Loucy (cell line): ENCODE measurements at regions not wholly inside any gene's neighbourhood (a gene's known extent, or its start where the extent isn't known, plus 50 kb on each side); places are given as distances from the start of the nearest gene placed in this dataset.

ENCODE experiments used
- H2AFZ ChIP-seq: fragments of 200-600 bp; sonication (generic); 2 replicates; pipeline ENCODE4 v1.6.0; 2016; ENCODE audit warnings: antibody characterized with exemption, mild to moderate bottlenecking, low read length, moderate library complexity
- H3F3A ChIP-seq: fragments of 200-600 bp; 2 replicates; pipeline ENCODE4 v1.6.0; 2016; ENCODE audit warnings: antibody characterized with exemption, low read depth, mild to moderate bottlenecking
- H3K27me3 ChIP-seq: fragments of 200-600 bp; sonication (generic); 2 replicates; pipeline ENCODE4 v1.6.1; 2014; ENCODE audit warnings: low read length, mild to moderate bottlenecking; ENCODE audit not compliant: insufficient read depth, poor library complexity, severe bottlenecking
- H3K36me3 ChIP-seq: fragments of 200-600 bp; sonication (generic); 2 replicates; pipeline ENCODE4 v1.6.1; 2016; ENCODE audit warnings: low read length; ENCODE audit not compliant: insufficient read depth
- H3K4me1 ChIP-seq: fragments of 200-600 bp; sonication (generic); 2 replicates; pipeline ENCODE4 v1.5.1; 2014; ENCODE audit warnings: low read length, mild to moderate bottlenecking; ENCODE audit not compliant: insufficient read depth, poor library complexity, severe bottlenecking
- H3K4me2 ChIP-seq: fragments of 200-600 bp; sonication (generic); 2 replicates; pipeline ENCODE4 v1.6.0; 2014; ENCODE audit warnings: antibody characterized with exemption, low read length, low read depth, mild to moderate bottlenecking; ENCODE audit not compliant: poor library complexity, severe bottlenecking
- H3K4me3 ChIP-seq: fragments of 200-600 bp; sonication (generic); 2 replicates; pipeline ENCODE4 v1.5.1; 2014; ENCODE audit warnings: low read length, mild to moderate bottlenecking, mixed read lengths; ENCODE audit not compliant: poor library complexity, severe bottlenecking
- H3K79me2 ChIP-seq: fragments of 200-600 bp; sonication (generic); 2 replicates; pipeline ENCODE4 v1.6.1; 2014; ENCODE audit warnings: low read length; ENCODE audit not compliant: insufficient read depth
- H3K9ac ChIP-seq: fragments of 200-600 bp; sonication (generic); 2 replicates; pipeline ENCODE4 v1.6.0; 2014; ENCODE audit warnings: mild to moderate bottlenecking, low read depth, low read length, moderate library complexity; ENCODE audit not compliant: poor library complexity, severe bottlenecking
- H3K9me2 ChIP-seq: fragments of 200-600 bp; sonication (generic); replicated peaks from 2 replicates; pipeline ENCODE4 v1.6.1; 2016; ENCODE audit warnings: low read depth, low read length, mixed read lengths
- H3K9me3 ChIP-seq: fragments of 200-600 bp; sonication (generic); 2 replicates; pipeline ENCODE4 v1.6.1; 2014; ENCODE audit warnings: mild to moderate bottlenecking, antibody characterized with exemption, low read length, low read depth; ENCODE audit not compliant: insufficient read depth
- H4K20me1 ChIP-seq: fragments of 200-600 bp; sonication (generic); 2 replicates; pipeline ENCODE4 v1.6.0; 2014; ENCODE audit warnings: antibody characterized with exemption, low read length, mild to moderate bottlenecking; ENCODE audit not compliant: insufficient read depth, poor library complexity, severe bottlenecking
- EZH2phosphoT487 ChIP-seq: fragments of 200-600 bp; IDR thresholded peaks from 2 replicates; pipeline ENCODE4 v1.6.1; 2018; ENCODE audit warnings: antibody characterized with exemption, mild to moderate bottlenecking, moderate library complexity, borderline replicate concordance
- TF ChIP-seq, protein P1 (sequence below): fragments of 200-600 bp; sonication (generic); conservative IDR thresholded peaks from 2 replicates; pipeline ENCODE4 v1.5.1; 2014; ENCODE audit warnings: mild to moderate bottlenecking, antibody characterized with exemption, low read length

GRCh38 chr7:36001546-36001945 is 151.5 kb upstream of the EEPD1 start:
- no peak overlapping the region for H2AFZ ChIP-seq
- H3K9me2 ChIP-seq = no peaks in the 10 kb centered on the region
- no peaks in the 10 kb centered on the region for H3K9me3 ChIP-seq
- TF ChIP-seq EZH2phosphoT487 = no peak
- TF ChIP-seq, protein P1, sequence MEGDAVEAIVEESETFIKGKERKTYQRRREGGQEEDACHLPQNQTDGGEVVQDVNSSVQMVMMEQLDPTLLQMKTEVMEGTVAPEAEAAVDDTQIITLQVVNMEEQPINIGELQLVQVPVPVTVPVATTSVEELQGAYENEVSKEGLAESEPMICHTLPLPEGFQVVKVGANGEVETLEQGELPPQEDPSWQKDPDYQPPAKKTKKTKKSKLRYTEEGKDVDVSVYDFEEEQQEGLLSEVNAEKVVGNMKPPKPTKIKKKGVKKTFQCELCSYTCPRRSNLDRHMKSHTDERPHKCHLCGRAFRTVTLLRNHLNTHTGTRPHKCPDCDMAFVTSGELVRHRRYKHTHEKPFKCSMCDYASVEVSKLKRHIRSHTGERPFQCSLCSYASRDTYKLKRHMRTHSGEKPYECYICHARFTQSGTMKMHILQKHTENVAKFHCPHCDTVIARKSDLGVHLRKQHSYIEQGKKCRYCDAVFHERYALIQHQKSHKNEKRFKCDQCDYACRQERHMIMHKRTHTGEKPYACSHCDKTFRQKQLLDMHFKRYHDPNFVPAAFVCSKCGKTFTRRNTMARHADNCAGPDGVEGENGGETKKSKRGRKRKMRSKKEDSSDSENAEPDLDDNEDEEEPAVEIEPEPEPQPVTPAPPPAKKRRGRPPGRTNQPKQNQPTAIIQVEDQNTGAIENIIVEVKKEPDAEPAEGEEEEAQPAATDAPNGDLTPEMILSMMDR = no peak
- H3K36me3 ChIP-seq = no peaks in the 10 kb centered on the region
- H3K27me3 ChIP-seq = no peaks in the 10 kb centered on the region
- H3K4me1 ChIP-seq = peaks cover 6% of the 10 kb centered on the region
- no peaks in the 10 kb centered on the region for H3F3A ChIP-seq
- H3K79me2 ChIP-seq = no peaks in the 10 kb centered on the region
- H3K9ac ChIP-seq = no peak overlapping the region
- no peak overlapping the region for H3K4me3 ChIP-seq
- H4K20me1 ChIP-seq = no peaks in the 10 kb centered on the region
- no peak overlapping the region for H3K4me2 ChIP-seq

- TF ChIP-seq, protein P1 = no peak
- no peak for TF ChIP-seq EZH2phosphoT487
- H3K79me2 ChIP-seq = no peaks in the 10 kb centered on the region
- no peaks in the 10 kb centered on the region for H3K36me3 ChIP-seq
- no peak overlapping the region for H3K4me3 ChIP-seq
- no peaks in the 10 kb centered on the region for H3K9me2 ChIP-seq
- no peaks in the 10 kb centered on the region for H3K27me3 ChIP-seq
- H3F3A ChIP-seq = no peaks in the 10 kb centered on the region
- peaks cover 6% of the 10 kb centered on the region for H3K4me1 ChIP-seq
- H3K9ac ChIP-seq = no peak overlapping the region
- no peaks in the 10 kb centered on the region for H3K9me3 ChIP-seq
- H3K4me2 ChIP-seq = no peak overlapping the region
- H4K20me1 ChIP-seq = no peaks in the 10 kb centered on the region
- H2AFZ ChIP-seq = no peak overlapping the region
Observed at GRCh38 chr7:36002900-36003299, 150.2 kb upstream of the EEPD1 start.

DNA sequence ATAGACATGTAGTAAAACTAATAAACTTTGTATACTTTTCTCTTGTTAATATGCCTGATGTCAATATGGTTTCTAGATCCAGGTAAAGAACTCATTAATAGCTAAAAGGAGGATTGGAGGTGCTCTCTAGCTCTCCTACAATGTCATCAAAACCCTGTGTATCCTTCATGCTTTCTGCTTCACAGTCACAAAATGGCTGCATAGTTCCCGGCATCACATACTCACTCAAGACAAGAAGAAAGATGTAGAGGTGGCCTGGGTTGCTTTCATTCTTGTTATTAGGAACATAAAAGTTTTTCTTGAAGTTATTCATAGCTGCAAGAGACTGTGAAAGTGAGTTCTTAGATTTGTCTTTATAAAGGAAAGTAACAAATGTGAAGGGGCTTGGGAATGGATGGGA is 149.7 kb upstream of the EEPD1 start:
- Histone ChIP-seq H3F3A (no peaks in the 10 kb centered on the region), H3K27me3 (no peaks in the 10 kb centered on the region), H2AFZ (no peak overlapping the region), H3K9me2 (no peaks in the 10 kb centered on the region), H3K9ac (no peak overlapping the region), H3K9me3 (no peaks in the 10 kb centered on the region), H3K36me3 (no peaks in the 10 kb centered on the region), H3K4me3 (no peak overlapping the region), H3K4me1 (peaks cover 6% of the 10 kb centered on the region), H4K20me1 (no peaks in the 10 kb centered on the region), H3K4me2 (no peak overlapping the region), H3K79me2 (no peaks in the 10 kb centered on the region)
- TF ChIP-seq, protein P1 = no peak
- TF ChIP-seq EZH2phosphoT487 = no peak
